Motor neuron (in vitro differentiated cells): ENCODE measurements at regions not wholly inside any gene's neighbourhood (a gene's known extent, or its start where the extent isn't known, plus 50 kb on each side); places are given as distances from the start of the nearest gene placed in this dataset.
"Not testable (repeated sequence)": the region's sequence is repeated elsewhere in the genome, so short reads cannot be mapped to it uniquely, and the experiment has no call there.

Experiments used
- ATAC-seq, 8 experiments: fragments of 200-7000 bp; cut with Tn5 transposase; replicated peaks in 6 of 8; 2 replicates each; pipeline ENCODE4 v1.8.0; 2021; ENCODE audit warnings: mild to moderate bottlenecking in 8 of 8, moderate library complexity in 8 of 8
- H3K27ac ChIP-seq, 2 donors: fragments of 250-450 bp; sonication (Bioruptor Pico); 2 replicates each; pipeline ENCODE4 v1.9.0; 2021; ENCODE audit warnings: antibody characterized with exemption in 2 of 2, mild to moderate bottlenecking in 2 of 2, moderate library complexity in 1 of 2
- H3K4me1 ChIP-seq, 2 donors: fragments of 250-450 bp; sonication (Bioruptor Pico); replicated peaks in 1 of 2; 2 replicates each; pipeline ENCODE4 v1.6.1; 2021; ENCODE audit warnings: antibody characterized with exemption in 2 of 2, mild to moderate bottlenecking in 2 of 2, moderate library complexity in 1 of 2
- H3K4me3 ChIP-seq, 5 donors: fragments of 250-450 bp; sonication (Bioruptor Pico); 2 replicates each; pipeline ENCODE4 v1.9.0; 2021; ENCODE audit warnings: antibody characterized with exemption in 5 of 5, mild to moderate bottlenecking in 5 of 5, moderate library complexity in 4 of 5
- WGBS, 10 experiments: fragments of 450-650 bp; shearing (Covaris generic); methylation state at CpG; one replicate each; pipeline ENCODE4 v1.0.0; 2022; 5-methylcytosine and 5-hydroxymethylcytosine counted together
- in situ Hi-C, 9 experiments: fragments of 400-800 bp; cut with MboI; loops; one replicate each; pipeline ENCODE4 v1.15.0; 2021; ENCODE audit warnings: low sequenced_read_pairs in 9 of 9, low pct_unique_long_range_greater_than_20kb in 2 of 9; ENCODE audit not compliant: unreplicated experiment in 9 of 9

GRCh38 chr18:56509656-56510055 is 128.7 kb downstream of the TXNL1 start:
- Histone ChIP-seq H3K27ac (no peak overlapping the region), H3K4me3 (no peak overlapping the region), H3K4me1 (no peaks in the 10 kb centered on the region)
- ATAC-seq: no peak
- WGBS, 10 experiments: 76 to 100% (median 93%) methylated on average over 1 to 3 of the region's 3 CpGs
- in situ Hi-C loops: no loop called here

- ATAC-seq: no peak
- H3K4me1 ChIP-seq: no peaks in the 10 kb centered on the region
- in situ Hi-C loops: no loop called here
- 20 to 100% (median 61%) methylated on average over 1 to 4 of the region's 4 CpGs; no CpG with 5 or more reads in 1 of the 10 experiments for WGBS, 10 experiments
- no peak overlapping the region for H3K27ac ChIP-seq
- no peak overlapping the region for H3K4me3 ChIP-seq
Observed at GRCh38 chr18:56508370-56509036, 129.9 kb downstream of the TXNL1 start.

- in situ Hi-C loops: no loop called here
- ATAC-seq: no peak
- H3K27ac ChIP-seq: no peak overlapping the region
Observed at GRCh38 chr18:56505971-56506370, 132.4 kb downstream of the TXNL1 start.

GRCh38 chr18:56505293-56505692 is 133.1 kb downstream of the TXNL1 start:
- Histone ChIP-seq H3K27ac (no peak overlapping the region), H3K4me1 (no peaks in the 10 kb centered on the region), H3K4me3 (no peak overlapping the region)
- ATAC-seq: no peak
- in situ Hi-C loops: no loop called here
- WGBS, 10 experiments: 86 to 100% (median 100%) methylated on average over 1 to 3 of the region's 3 CpGs; no CpG with 5 or more reads in 4 of the 10 experiments

More at GRCh38 chr18:56505971-56506370, 132.4 kb downstream of the TXNL1 start:
- Histone ChIP-seq H3K4me3 (no peak overlapping the region), H3K4me1 (no peaks in the 10 kb centered on the region)

GRCh38 chr18:56501896-56502295 is 136.5 kb downstream of the TXNL1 start:
- Histone ChIP-seq H3K4me3 (no peak overlapping the region), H3K4me1 (no peaks in the 10 kb centered on the region), H3K27ac (no peak overlapping the region)
- in situ Hi-C loops: no loop called here
- no peak for ATAC-seq
- WGBS, 10 experiments: 23 to 100% (median 86%) methylated on average over 1 to 3 of the region's 3 CpGs; no CpG with 5 or more reads in 2 of the 10 experiments

- no peak for ATAC-seq
- no peak overlapping the region for H3K4me3 ChIP-seq
- H3K27ac ChIP-seq: no peak overlapping the region
- in situ Hi-C loops: no loop called here
- no peaks in the 10 kb centered on the region for H3K4me1 ChIP-seq
- 42 to 100% (median 84%) methylated on average over 2 to 3 of the region's 3 CpGs; no CpG with 5 or more reads in 2 of the 10 experiments for WGBS, 10 experiments
Observed at GRCh38 chr18:56495884-56496283, 142.5 kb downstream of the TXNL1 start.

GRCh38 chr18:56493531-56493930 is 144.9 kb downstream of the TXNL1 start:
- Histone ChIP-seq H3K27ac (no peak overlapping the region), H3K4me3 (no peak overlapping the region), H3K4me1 (no peaks in the 10 kb centered on the region)
- in situ Hi-C loops: no loop called here
- ATAC-seq: no peak
- WGBS, 10 experiments: 63 to 100% (median 90%) methylated on average over 1 to 6 of the region's 6 CpGs; no CpG with 5 or more reads in 1 of the 10 experiments

- in situ Hi-C loops: no loop called here
- H3K4me1 ChIP-seq: no peaks in the 10 kb centered on the region
- H3K27ac ChIP-seq: no peak overlapping the region
- H3K4me3 ChIP-seq: no peak overlapping the region
- ATAC-seq: no peak
Observed at GRCh38 chr18:56492136-56492535, 146.3 kb downstream of the TXNL1 start.

- Histone ChIP-seq H3K4me3 (no peak overlapping the region), H3K27ac (no peak overlapping the region), H3K4me1 (no peaks in the 10 kb centered on the region)
- in situ Hi-C loops: no loop called here
- 14 to 100% (median 76%) methylated on average over 2 to 4 of the region's 4 CpGs; no CpG with 5 or more reads in 3 of the 10 experiments for WGBS, 10 experiments
- no peak for ATAC-seq
Observed at GRCh38 chr18:56490942-56491341, 147.4 kb downstream of the TXNL1 start.

GRCh38 chr18:56489893-56490292 is 148.5 kb downstream of the TXNL1 start:
- Histone ChIP-seq H3K4me1 (no peaks in the 10 kb centered on the region), H3K4me3 (no peak overlapping the region), H3K27ac (no peak overlapping the region)
- 46 to 100% (median 79%) methylated on average over 1 to 5 of the region's 5 CpGs; no CpG with 5 or more reads in 1 of the 10 experiments for WGBS, 10 experiments
- ATAC-seq: no peak
- in situ Hi-C loops: no loop called here

- no peak overlapping the region for H3K4me3 ChIP-seq
- H3K4me1 ChIP-seq: no peaks in the 10 kb centered on the region
- in situ Hi-C loops: no loop called here
- WGBS, 10 experiments: 57 to 100% (median 88%) methylated on average over 1 to 5 of the region's 7 CpGs; no CpG with 5 or more reads in 3 of the 10 experiments
- ATAC-seq: no peak
- H3K27ac ChIP-seq: no peak overlapping the region
Observed at GRCh38 chr18:56488739-56489138, 149.7 kb downstream of the TXNL1 start.

- H3K4me1 ChIP-seq: no peaks in the 10 kb centered on the region
- 0 to 75% (median 30%) methylated on average over 1 to 2 of the region's 2 CpGs; no CpG with 5 or more reads in 3 of the 10 experiments for WGBS, 10 experiments
- in situ Hi-C loops: no loop called here
- no peak overlapping the region for H3K4me3 ChIP-seq
- H3K27ac ChIP-seq: no peak overlapping the region
- ATAC-seq: no peak
Observed at GRCh38 chr18:56487801-56488200, 150.6 kb downstream of the TXNL1 start.

GRCh38 chr18:56483386-56483785 is 155.0 kb downstream of the TXNL1 start:
- no peak overlapping the region for H3K27ac ChIP-seq
- WGBS, 10 experiments: 20 to 100% (median 86%) methylated on average over 1 to 2 of the region's 2 CpGs; no CpG with 5 or more reads in 5 of the 10 experiments
- ATAC-seq: no peak
- H3K4me1 ChIP-seq: no peaks in the 10 kb centered on the region
- in situ Hi-C loops: no loop called here
- H3K4me3 ChIP-seq: no peak overlapping the region

- H3K4me3 ChIP-seq, H3K4me1 ChIP-seq, H3K27ac ChIP-seq, in situ Hi-C loops, ATAC-seq: not testable (repeated sequence)
- 56 to 100% (median 84%) methylated on average over 1 to 4 of the region's 4 CpGs for WGBS, 10 experiments
Observed at GRCh38 chr18:56482813-56483212, 155.6 kb downstream of the TXNL1 start.
